ENCODE measurements at regions not wholly inside any gene's neighbourhood (a gene's known extent, or its start where the extent isn't known, plus 50 kb on each side); places are given as distances from the start of the nearest gene placed in this dataset.

GRCh38 chr3:69490971-69491370 is 105.1 kb upstream of the FRMD4B start (continued):
- no peak for TF ChIP-seq ZSCAN18 (CRISPR knock-in tag; IDR thresholded peaks at IDR 0.05)
- no peak for TF ChIP-seq ZNF219 (CRISPR knock-in tag; IDR thresholded peaks at IDR 0.05; ENCODE audit: borderline replicate concordance)
- no peak for TF ChIP-seq NR1H2 (CRISPR knock-in tag; IDR thresholded peaks at IDR 0.05)
- no peak for TF ChIP-seq MLX (CRISPR knock-in tag; IDR thresholded peaks at IDR 0.05)

GRCh38 chr3:69490235-69490634 is 104.3 kb upstream of the FRMD4B start:
- ATAC-seq, result no peak
- Mint-ChIP-seq H3K36me3 (no peaks in the 10 kb centered on the region), H3K27ac (no peak overlapping the region), H3K4me3 (no peak overlapping the region), H3K9me3 (no peaks in the 10 kb centered on the region), H3K4me1 (peaks cover 23% of the 10 kb centered on the region), H3K27me3 (ENCODE audit: low read depth) (no peaks in the 10 kb centered on the region)
- DNase-seq (ENCODE audit: low spot score), result no peak
- no peak for TF ChIP-seq ESRRA (CRISPR knock-in tag; IDR thresholded peaks at IDR 0.05; ENCODE audit: borderline replicate concordance)
- no peak for TF ChIP-seq ZNF532 (CRISPR knock-in tag; IDR thresholded peaks at IDR 0.05; ENCODE audit: borderline replicate concordance)
- no peak for TF ChIP-seq RELA (CRISPR knock-in tag; IDR thresholded peaks at IDR 0.05; ENCODE audit: borderline replicate concordance)
- no peak for TF ChIP-seq E2F1 (CRISPR knock-in tag; IDR thresholded peaks at IDR 0.05)
- TF ChIP-seq MLX (CRISPR knock-in tag; IDR thresholded peaks at IDR 0.05), result no peak
- no peak for TF ChIP-seq TEAD1 (CRISPR knock-in tag; IDR thresholded peaks at IDR 0.05)
- TF ChIP-seq ZNF396 (CRISPR knock-in tag; IDR thresholded peaks at IDR 0.05; ENCODE audit: borderline replicate concordance), result no peak
- TF ChIP-seq KAT7 (CRISPR knock-in tag; IDR thresholded peaks at IDR 0.05; ENCODE audit: borderline replicate concordance), result no peak
- CTCF ChIA-PET, result no interaction called here
- POLR2A ChIA-PET, result no interaction called here

- Mint-ChIP-seq H3K9me3 (no peaks in the 10 kb centered on the region), H3K4me1 (peaks cover 23% of the 10 kb centered on the region), H3K27me3 (ENCODE audit: low read depth) (no peaks in the 10 kb centered on the region), H3K4me3 (no peak overlapping the region), H3K27ac (no peak overlapping the region), H3K36me3 (no peaks in the 10 kb centered on the region)
- ChIA-PET POLR2A (no interaction called here), CTCF (no interaction called here)
- no peak for TF ChIP-seq SOX15 (CRISPR knock-in tag; IDR thresholded peaks at IDR 0.05)
- TF ChIP-seq SMAD3 (CRISPR knock-in tag; IDR thresholded peaks at IDR 0.05; ENCODE audit: borderline replicate concordance), result no peak
- no peak for TF ChIP-seq ATF6 (CRISPR knock-in tag; IDR thresholded peaks at IDR 0.05)
- TF ChIP-seq MYBL2 (CRISPR knock-in tag; IDR thresholded peaks at IDR 0.05), result no peak
- TF ChIP-seq RELA (CRISPR knock-in tag; IDR thresholded peaks at IDR 0.05; ENCODE audit: borderline replicate concordance), result no peak
- TF ChIP-seq PREB (CRISPR knock-in tag; IDR thresholded peaks at IDR 0.05; ENCODE audit: borderline replicate concordance), result no peak
- no peak for TF ChIP-seq TCF7 (CRISPR knock-in tag; IDR thresholded peaks at IDR 0.05; ENCODE audit: low read depth)
- ATAC-seq (no peak), DNase-seq (ENCODE audit: low spot score) (no peak)
Observed at GRCh38 chr3:69488026-69488425, 102.1 kb upstream of the FRMD4B start.

All from WTC11 (cell line).